ENCODE measurements at regions not wholly inside any gene's neighbourhood (a gene's known extent, or its start where the extent isn't known, plus 50 kb on each side); places are given as distances from the start of the nearest gene placed in this dataset.

GRCh38 chr1:98045767-98046641 is 125.2 kb upstream of the DPYD start:
- FAIRE-seq = no peak

GRCh38 chr1:98045211-98045766 is 124.5 kb upstream of the DPYD start:
- FAIRE-seq = no peak
- peak; percentile 30 for DNase-seq (ENCODE audit: low spot score)

More at GRCh38 chr1:98045767-98046641, 125.2 kb upstream of the DPYD start:
- DNase-seq (ENCODE audit: low spot score) = peak; percentile 25

- no peak for DNase-seq (ENCODE audit: low spot score)
- no peak for FAIRE-seq
These were observed 123.9 kb upstream of the DPYD start for GRCh38 chr1:98044766-98045165.

DNA sequence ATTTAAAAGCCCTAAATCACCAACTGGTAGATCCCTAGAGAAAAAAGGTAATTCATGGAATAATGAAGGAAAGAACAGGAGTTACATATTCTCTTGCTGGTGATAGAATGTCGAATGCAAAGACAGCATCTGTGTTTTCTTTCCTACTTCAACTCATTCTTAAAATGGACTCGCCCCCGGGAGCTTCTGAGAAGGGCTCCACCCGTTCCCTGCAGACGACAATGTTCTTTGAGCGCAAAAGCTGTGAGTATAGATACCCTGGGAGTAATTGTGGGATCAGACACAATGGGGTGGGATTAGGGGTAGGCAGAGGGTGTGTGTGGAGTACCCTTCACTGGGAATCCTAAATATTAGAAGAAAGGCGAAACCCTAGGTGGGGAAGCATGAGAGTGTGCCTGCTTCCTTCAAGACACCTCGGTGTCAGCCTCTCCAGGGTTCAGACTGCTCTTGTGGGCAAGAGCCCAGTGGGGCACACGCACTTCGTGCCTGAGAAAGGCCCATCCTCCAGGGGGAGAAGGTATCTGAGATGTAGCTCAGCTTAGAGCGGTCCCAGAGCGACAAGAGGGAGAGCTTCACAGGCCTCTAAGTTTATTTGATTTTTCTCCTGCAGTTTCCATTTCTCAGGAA is 123.3 kb upstream of the DPYD start:
- DNase-seq (ENCODE audit: low spot score) (no peak), FAIRE-seq (no peak)

- FAIRE-seq (no peak), DNase-seq (ENCODE audit: low spot score) (no peak)
These were observed 114.8 kb upstream of the DPYD start for GRCh38 chr1:98035602-98036002.

- no peak for FAIRE-seq
- no peak for DNase-seq (ENCODE audit: low spot score)
These were observed 113.7 kb upstream of the DPYD start for GRCh38 chr1:98034505-98034904.

- no peak for DNase-seq (ENCODE audit: low spot score)
- FAIRE-seq = no peak
These were observed 112.1 kb upstream of the DPYD start for GRCh38 chr1:98032958-98033357.

- no peak for FAIRE-seq
- no peak for DNase-seq (ENCODE audit: low spot score)
These were observed 110.1 kb upstream of the DPYD start for GRCh38 chr1:98030976-98031375.

GRCh38 chr1:98030483-98030882 is 109.6 kb upstream of the DPYD start:
- FAIRE-seq (no peak), DNase-seq (ENCODE audit: low spot score) (no peak)

DNA sequence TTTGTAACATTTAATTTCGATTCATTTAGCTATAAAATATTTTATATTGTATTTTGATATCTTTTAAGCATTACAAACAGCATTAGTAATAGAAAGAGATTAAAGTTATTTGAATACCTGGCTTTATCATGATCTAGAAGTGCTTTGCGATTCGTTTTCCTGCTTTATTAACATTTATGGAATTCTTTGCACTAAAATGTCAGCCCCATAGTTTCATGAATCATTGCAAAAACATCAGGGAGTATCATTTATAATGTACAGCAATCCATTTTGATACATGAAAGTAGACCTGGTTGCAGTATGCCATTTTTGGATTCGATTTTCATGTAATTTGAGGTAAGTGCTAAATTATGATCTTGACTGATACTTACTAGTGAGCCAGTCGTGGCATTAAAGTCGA is 108.0 kb upstream of the DPYD start:
- FAIRE-seq (no peak), DNase-seq (ENCODE audit: low spot score) (no peak)

GRCh38 chr1:98027103-98027705 is 106.4 kb upstream of the DPYD start:
- no peak for DNase-seq (ENCODE audit: low spot score)

GRCh38 chr1:98025858-98026257 is 105.0 kb upstream of the DPYD start:
- DNase-seq (ENCODE audit: low spot score) = no peak
- FAIRE-seq = no peak

More at GRCh38 chr1:98027103-98027705, 106.4 kb upstream of the DPYD start:
- no peak for FAIRE-seq

- DNase-seq (ENCODE audit: low spot score) (no peak), FAIRE-seq (no peak)
These were observed 100.3 kb upstream of the DPYD start for GRCh38 chr1:98021126-98021525.

- FAIRE-seq (no peak), DNase-seq (ENCODE audit: low spot score) (no peak)
These were observed 98.9 kb upstream of the DPYD start for GRCh38 chr1:98019747-98020146.

- DNase-seq (ENCODE audit: low spot score) = no peak
- FAIRE-seq = no peak
These were observed 97.2 kb upstream of the DPYD start for GRCh38 chr1:98018074-98018473.

- FAIRE-seq (no peak), DNase-seq (ENCODE audit: low spot score) (no peak)
These were observed 96.3 kb upstream of the DPYD start for GRCh38 chr1:98017184-98017583.

DNA sequence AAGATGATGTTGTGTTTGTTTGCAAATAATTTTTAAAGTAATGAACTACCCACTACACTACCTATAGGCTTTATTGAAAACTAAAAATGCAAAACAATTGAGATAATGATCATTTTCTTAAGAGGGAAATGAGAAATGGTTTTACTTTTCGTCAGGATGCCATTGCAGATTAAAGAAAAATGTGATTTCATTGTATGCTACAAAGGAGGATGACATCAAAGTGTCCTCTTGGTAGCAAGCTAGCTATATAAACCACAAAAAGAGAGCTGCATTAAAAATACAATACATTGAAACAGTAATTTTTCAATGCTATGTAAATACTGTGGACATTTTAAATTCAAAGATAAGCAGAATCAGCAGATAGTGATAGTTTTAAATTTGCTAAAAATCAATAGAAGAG is 87.5 kb upstream of the DPYD start:
- FAIRE-seq = no peak

GRCh38 chr1:98005326-98006010 is 84.6 kb upstream of the DPYD start:
- no peak for DNase-seq (ENCODE audit: low spot score)
- no peak for FAIRE-seq

More for the DNA sequence above, 87.5 kb upstream of the DPYD start:
- no peak for DNase-seq (ENCODE audit: low spot score)

DNA sequence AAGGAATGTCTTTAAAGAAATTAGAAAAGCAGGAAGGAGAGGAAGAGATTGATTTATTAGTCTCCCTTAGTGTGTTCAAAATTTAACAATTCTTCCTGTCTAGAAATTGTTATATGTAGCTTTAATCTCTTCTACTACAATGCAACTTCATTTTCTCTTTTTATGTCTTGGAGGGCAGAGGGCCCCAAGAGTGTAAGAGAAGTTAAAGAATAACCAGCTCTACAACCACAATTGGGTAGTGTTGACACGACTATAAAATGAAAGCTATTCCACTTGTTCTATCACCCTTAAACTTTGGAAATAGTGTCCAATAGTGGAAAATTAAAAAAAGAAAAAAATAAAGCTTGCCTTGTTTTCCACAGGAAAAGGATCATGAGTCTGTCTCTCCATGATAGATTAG is 82.6 kb upstream of the DPYD start:
- FAIRE-seq (no peak), DNase-seq (ENCODE audit: low spot score) (no peak)

GRCh38 chr1:98002288-98002687 is 81.5 kb upstream of the DPYD start:
- DNase-seq (ENCODE audit: low spot score) = no peak
- no peak for FAIRE-seq

- no peak for FAIRE-seq
- DNase-seq (ENCODE audit: low spot score) = no peak
These were observed 80.9 kb upstream of the DPYD start for GRCh38 chr1:98001764-98002163.
